Activated CD8-positive, alpha-beta memory T cell treated with anti-CD3 and anti-CD28 coated beads for 1 hour (primary cell): ENCODE measurements at regions not wholly inside any gene's neighbourhood (a gene's known extent, or its start where the extent isn't known, plus 50 kb on each side); places are given as distances from the start of the nearest gene placed in this dataset.

Source experiments
- DNase-seq, 2 donors: peaks; one replicate each; pipeline ENCODE4 v3.0.0-alpha.2; 2020; ENCODE audit warnings: low read depth in 1 of 2; ENCODE audit errors: extremely low read depth in 1 of 2

DNA sequence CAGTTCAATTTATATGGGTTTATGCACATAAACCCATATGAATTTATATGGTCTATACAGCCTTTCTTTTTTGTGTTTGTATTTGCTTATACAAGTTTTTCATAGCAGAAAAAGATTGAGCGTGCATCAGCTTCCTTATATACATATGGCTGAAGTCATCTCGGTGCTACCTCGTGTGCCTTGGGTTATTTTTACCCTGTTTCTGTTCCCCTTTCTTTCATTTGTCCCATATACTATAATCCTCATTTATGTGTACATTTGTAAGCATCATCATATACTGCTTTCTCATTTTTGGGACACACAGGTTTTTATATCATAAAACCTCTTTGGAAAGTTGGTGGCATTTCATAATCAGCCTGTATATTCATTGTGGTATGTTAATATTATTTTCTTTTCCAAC, 107.8 kb upstream of the ADAMTSL1 start:
- DNase-seq: no peak

DNA sequence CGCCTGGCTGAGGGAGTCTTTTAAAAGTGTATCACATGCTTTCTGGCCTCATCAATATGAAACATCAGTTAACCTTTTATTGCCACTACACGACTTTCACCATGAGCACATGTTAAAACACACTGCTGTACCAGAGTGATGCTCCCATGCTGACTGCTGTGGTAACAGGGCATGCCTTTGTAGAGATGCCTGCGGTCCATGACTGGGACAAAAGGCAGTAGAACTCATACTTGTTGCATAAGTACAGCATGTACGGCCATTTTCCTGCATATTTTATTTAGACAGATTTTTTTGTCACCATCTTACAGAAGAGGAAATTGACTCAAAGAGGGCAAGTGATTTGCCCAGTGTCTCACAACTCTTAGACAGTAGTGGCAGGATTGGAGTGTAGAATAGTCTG, 105.7 kb upstream of the ADAMTSL1 start:
- no peak for DNase-seq

DNA sequence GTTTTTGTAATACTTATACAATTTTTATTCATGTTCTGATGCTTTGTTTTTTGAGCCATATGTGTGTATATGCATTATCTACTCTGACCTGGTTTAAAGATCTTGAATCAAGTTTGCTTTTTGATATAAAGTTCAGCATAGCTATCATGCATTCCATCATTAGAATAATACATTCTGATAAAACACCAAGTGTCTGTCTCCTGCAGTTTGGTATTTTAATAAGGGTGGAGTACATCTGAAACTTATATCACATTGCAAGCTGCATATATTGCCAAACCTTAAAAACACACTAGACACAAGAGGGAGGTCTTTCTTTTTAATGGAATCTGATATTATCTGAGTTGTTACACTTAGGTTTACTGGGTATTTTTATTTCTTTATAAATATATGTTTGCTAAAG, 102.8 kb upstream of the ADAMTSL1 start:
- DNase-seq: no peak

DNA sequence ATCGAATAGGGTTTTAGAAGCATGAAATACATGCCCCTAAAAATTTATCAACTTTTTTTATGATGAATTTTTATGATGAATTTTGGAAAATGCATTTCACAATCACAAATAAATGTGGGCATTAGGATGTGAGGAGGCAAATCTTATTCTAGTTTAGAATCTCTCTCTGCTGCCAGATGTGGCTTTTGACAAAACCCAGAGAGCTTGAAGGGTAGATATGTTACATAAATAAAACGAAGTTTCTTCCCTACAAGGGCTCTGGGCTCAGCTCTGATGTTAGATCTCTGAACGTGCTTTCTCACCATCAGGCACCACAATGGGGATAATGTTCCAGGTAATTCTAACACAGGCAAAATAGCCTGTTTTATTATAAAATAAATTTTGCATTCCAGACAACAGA, 102.3 kb upstream of the ADAMTSL1 start:
- no peak for DNase-seq

DNA sequence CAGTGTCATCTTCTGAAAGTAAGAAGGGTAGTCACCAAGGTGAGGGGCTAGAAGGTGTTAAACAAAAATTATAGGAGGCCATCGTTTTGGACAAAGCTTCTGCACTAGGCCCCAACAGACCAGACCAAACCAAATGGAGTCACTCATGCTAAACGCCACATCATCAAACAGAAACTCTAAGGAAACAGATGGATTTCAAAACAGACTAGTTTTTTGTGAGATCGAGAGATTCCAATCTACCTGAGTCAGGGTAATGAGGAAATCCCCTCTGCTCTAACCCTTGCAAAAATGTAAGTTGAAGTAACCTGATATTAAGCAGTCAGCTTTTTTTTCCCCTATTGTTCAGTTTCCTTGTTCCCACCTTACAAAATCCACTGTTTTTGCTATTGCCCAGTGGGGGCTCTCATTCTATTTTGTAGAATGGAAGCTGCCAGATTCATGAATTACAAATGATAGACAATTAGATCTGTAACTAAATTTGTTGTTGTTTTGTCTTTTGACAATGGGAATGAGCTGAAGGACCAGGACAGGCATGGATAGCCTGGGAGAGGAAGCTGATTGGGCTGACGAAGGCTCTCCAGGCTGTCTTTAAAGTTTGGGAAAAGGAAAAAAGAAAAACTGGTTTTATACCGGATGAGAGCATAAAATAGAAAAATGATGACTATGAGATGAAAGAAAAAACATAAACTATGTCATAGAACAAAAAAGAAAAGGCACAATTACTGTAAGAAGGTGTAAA, 94.7 kb upstream of the ADAMTSL1 start:
- DNase-seq: no peak

DNA sequence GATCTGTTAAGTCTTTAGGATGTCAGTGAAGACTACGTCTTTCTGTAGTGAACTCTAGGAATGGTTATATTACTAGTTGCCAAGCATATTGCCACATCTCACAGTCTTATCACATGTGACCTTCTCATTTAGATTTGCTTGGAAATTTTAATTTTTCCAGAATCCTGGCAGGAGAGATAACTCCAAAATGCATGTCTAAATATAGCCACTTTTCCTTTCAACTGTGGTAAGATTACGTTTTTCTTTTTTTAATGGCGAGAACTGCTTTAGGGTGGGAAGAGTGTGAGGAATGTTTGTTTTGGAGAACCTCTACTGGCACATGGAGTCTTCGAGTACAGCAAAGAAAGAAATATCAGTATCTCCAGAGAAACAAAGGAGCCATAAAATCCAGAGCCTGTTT, 91.7 kb upstream of the ADAMTSL1 start:
- DNase-seq: no peak

DNA sequence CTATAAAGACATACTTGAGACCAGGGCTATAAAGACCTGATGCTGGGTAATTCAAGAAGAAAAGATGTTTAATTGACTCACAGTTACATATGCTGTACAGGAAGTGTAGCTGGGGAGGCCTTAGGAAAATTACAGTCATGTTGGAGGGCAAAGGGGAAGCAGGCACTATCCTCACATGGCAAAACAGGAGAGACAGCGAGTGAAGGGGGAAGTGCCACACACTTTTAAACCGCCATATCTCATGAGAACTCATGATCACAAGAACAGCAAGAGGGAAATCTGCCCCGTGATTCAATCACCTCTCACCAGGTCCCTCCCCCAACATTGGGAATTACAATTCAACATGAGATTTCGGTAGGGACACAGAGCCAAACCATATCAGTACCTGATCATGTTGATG, 89.9 kb upstream of the ADAMTSL1 start:
- DNase-seq: no peak

DNA sequence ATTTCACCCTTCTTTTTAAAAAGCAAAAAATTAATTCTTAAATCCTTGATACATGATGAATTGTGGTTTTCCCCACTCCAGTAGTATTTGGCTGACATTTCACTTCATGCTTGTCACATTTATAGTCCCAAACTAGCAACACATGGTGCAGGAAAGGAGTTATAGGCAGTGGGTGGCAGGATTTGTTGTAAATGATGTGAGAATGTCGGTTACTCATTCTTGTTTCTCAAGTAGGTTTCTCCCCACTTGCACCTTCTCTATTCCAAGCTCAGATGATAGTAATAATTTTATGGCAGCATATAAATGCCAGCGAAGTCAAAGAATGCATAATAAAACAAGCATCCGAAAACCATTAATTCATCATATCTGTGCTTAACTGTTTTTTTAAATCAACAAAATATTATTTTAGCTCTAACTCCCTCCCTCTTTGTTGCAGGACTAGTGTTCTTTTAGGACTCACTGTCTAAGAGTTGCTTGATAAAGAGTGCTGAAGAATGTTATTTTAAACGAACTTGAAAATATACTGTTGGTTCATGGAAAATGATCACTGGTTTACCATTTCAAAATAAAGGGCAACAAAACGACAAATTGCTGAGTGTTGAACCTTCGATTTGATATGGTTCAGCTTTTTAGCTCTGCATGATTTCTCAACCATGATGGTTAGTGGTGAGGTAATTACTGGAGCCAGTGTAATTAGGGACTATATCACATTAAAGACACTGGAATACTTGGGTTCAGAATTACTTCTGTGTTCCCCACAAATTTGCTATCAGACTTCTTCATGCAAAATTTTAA, 88.1 kb upstream of the ADAMTSL1 start:
- no peak for DNase-seq

DNA sequence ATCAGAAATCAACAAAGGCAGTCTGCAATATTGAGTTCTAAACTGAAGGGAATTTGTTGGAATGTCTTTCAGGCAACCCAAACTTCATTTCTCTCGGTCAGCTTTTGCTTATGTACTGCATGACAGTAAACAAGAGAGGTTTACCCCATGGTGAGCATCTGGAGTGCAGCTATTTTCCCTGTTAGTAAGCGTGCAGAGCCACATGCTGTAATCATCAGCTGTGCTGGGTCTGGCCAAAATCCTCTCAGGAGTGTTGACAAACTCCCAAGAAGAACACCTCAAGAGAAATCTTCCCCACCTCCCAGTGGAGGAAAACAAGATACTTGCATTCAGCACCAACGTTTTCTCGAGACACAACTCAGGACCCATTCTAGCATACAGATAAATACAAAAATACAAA, 83.6 kb upstream of the ADAMTSL1 start:
- no peak for DNase-seq

DNA sequence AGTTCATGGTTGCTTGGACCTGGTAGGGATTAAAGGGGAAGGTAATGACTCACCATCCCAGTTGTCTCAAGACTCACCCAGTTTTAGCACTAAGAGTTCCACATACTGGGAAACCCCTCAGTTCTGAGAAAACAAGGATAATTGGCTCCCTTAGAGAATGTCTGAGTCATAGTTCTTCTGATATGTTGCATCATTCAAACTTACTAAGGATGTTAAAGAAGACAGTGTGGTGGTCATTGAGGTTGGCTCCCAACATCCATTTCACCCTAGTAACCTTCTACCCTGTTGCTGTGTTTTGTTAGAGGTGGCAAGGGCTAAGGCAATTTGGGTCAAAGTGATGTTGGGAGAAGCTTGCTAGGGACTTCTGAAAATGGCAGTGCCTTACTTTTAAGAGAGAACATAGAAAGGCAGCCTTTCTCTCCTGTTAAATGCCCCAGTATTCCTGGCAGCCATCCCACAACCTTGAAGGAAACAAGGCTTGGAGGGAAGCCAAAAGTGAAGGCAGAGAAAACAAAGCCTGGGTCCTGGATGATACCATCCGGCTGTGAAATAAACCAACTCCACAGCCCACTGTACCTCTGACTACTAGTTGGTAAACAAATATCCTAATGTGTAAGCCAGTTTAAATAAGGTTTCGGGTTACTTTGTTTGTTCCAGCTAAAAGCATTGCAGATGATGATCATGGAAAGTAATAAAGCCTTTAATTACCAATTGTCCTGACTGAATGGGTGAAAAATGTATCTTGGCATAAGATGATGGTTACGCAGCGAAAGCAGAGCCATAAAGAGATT, 80.4 kb upstream of the ADAMTSL1 start:
- DNase-seq: no peak

DNA sequence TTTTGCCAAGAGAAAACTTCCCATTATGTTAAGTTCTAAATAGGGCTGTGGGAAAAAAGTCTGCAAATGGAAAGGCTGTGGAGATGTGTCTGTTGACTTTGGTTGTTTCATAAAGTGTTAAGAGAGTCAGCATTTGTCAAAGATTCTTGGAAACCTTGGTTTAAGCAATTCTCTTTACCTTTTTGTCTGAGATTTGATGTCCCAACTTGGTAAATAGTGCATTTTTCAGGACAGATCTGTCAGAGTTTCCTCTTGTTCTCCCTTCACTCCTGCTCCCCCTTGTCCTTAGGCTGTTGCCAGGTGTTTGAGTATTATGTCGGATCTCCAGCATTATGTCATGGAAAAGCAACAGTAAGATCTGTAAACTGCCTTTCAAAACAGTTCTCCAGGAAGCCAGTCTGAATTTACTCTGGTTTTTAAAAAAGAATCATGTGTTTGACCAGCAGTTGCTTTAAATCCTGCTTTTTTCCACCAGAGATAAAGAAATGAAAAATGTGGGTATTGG, 79.1 kb upstream of the ADAMTSL1 start:
- no peak for DNase-seq

DNA sequence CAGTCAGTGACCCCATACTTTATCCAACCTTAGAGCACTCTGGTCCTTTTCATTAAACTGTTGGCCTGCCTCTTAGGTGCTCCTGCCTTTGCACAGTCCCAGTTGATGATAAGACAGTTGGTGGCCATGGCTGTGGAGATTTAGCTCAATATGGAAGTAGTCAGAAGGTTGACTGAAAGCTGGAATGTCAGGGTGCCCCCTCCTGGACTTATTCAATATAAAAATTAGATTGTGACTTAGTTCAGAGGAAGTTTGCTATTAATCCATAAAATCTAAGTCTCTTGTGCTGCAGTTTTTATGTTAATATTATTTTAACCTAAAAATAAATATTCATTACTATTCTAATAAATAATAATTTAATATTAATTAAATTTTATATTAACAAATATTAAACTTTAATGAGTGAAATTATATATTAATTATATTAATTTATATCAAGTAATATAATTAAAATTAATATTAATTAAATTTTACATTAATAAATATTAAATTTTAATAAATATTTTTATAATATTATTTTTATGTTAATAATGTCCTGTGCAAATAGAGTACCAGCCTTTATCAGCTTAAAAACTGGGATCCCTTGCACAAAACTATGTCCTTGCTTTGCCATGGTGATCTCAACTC, 77.7 kb upstream of the ADAMTSL1 start:
- no peak for DNase-seq

DNA sequence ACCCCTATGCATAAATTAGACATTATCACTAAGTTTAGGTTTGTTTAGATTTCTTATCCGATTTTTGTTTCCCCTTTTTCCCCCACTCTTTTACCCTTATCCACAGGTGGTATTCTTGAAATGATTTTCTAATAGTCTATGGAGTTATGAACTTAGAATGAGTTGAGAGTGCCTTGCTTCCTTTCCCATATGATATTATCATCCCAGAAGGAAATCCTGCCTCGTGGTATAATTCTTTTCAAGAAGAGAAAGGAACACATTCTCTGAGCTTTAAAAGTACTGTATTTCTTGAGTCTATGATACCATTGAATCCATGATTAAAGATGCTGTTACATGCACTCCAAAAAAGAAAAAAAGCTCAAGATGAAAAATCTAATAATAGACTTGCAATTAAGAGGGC, 76.9 kb upstream of the ADAMTSL1 start:
- DNase-seq: no peak

DNA sequence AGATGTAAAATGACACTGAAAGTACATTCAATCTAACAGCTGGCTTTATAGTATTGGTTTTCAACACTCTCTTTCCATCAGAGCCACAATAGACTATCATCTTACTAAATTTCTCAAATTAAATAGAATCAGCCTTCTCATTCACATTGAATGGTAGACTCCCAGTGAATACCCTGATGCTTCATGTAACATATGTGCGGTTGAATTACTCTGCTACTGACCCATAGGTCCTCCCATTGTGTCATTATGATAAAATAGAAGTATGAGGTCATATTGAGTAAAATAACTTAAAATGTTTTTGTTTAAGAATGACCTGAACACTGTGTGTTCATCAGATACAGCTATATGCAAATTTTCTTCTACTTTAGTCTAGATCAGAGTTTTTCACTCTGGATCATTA, 75.9 kb upstream of the ADAMTSL1 start:
- no peak for DNase-seq

DNA sequence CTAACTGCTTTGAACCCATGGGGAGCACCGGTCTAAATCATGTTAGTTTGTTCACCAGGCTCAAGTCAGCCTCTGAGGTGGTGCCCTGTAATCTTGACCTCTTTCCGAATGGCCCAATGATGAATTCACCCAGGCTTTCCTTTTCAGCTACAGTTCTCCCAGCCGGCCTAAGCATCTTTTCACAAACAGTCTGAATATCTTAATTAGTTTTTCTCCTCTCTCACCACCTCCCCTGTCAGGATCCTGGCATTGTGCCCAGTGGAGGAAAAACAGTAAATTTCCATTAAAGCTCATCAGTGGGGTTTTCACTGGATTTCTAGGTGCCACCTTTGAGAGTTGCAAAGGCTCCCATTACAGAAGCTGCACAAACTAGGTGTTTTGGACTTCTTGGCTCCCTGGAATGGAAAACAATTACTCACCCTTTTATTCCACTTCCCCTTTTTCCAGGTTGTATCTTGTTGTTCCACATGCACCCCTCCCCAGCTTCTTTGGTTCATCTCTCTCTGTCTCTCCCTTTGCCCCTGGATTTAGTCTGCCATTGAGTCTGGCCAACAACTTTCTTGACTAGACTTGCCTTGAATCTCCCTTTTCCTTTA, 69.4 kb upstream of the ADAMTSL1 start:
- DNase-seq: no peak

DNA sequence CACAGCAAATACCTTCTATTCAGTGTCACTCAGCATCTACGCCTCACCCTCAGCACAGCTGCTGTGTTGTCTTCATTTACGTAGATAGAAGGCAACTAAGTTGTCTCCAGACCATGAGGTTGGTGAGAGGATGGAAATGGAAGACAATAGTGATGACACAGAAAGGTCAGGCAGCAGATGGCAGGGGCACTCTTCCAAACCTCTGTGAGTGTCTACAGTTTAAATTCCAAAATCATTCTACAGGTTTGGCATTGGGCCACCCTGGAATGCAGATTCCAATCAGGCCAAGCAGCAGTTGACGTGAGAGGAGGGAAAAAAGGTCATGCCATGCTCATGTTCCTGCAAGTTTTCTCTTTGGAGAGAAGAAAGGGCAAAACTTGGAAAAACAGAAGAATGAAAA, 68.7 kb upstream of the ADAMTSL1 start:
- DNase-seq: no peak

DNA sequence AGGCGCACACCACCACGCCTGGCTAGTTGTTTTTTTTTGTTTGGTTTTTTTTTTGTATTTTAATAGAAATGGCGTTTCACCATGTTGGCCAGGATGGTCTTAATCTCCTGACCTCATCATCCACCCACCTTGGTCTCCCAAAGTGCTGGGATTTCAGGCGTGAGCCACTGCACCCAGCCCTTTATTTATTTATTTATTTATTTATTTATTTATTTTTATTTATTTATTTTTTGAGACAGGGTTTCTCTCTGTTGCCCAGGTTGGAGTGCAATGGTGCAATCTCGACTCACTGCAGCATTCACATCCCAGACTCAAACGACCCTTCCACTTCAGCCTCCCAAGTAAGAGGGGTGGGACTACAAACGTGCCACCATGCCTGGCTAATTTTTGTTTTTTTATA, 63.0 kb upstream of the ADAMTSL1 start:
- no peak for DNase-seq

DNA sequence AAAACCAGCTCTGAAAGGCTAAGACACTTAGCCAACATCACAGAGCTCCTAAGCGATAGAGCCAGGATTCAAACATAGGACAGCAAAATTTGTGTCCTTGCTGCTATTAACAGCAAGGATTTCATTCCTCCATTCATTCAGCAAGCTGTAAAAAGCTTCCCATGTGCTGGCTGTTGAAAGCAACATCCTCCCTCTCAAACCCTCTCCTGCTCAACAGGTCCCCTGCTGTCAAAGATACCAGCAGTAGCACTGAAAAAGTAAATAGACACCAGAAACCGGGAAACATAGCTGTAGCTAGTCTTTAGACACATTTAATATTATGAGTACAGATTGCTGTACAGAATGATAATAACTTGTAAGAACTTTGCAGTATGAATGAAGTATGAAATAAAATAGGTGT, 52.6 kb upstream of the ADAMTSL1 start:
- DNase-seq: no peak

DNA sequence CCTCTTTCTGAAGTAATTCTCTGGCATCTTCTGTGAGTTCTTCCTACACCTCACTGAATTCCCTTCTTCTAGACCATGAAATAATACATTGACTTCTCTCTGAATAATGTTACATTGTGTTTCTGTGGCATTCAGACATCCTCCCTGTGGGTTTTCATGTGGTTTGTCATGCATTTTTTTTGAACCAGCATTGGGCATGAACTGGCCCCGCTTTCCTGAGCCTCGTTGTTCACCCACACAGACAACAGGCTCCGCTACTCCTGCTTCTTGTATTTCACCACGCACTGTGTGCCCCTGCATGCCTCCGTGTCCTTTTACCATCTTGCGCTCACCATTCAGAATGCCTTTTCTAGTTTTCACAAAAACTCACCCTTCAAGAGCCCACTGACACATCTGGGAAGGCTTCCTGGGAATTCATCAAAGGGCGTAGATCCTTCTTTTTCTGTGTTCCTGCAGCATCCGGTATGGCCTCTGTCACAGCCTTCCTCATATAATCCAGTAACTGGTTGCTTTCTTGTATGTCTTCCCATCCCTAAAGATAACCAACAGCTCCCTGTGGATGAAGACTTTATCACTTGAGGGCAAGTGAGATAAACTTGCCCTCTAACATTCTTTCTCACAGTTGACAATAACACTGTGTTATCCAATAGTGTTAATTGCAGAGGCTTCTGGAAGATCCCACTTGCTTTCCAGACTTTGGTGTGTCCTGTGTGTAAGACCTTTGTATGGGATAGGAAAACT, 51.5 kb upstream of the ADAMTSL1 start:
- no peak for DNase-seq
